K562 (cell line): ENCODE measurements at regions not wholly inside any gene's neighbourhood (a gene's known extent, or its start where the extent isn't known, plus 50 kb on each side); places are given as distances from the start of the nearest gene placed in this dataset.
"Not testable (repeated sequence)": the region's sequence is repeated elsewhere in the genome, so short reads cannot be mapped to it uniquely, and the experiment has no call there.

Source experiments
- ATAC-seq: fragments of 200-7000 bp; cut with Tn5 transposase; 3 replicates; pipeline ENCODE4 v1.9.1; 2020; ENCODE audit warnings: moderate library complexity
- BruUV-seq: library from RNA; stranded (reverse); fragments of 400-500 nt; replicated peaks from 2 replicates; lab custom pipeline; 2021; lab: Mats Ljungman, UMichigan
- CTCF ChIA-PET: fragments of 300-600 bp; formaldehyde crosslinking; extraction: SDS; loops from one replicate; lab custom pipeline; 2021; ENCODE audit warnings: low intra/inter-chr PET ratio; lab: Yijun Ruan, JAX
- POLR2A ChIA-PET: fragments of 300-600, 350-650 bp; sonication (Branson Sonifier 250); formaldehyde crosslinking; extraction: SDS; loops from one replicate; lab custom pipeline; 2021; ENCODE audit warnings: antibody characterized with exemption, inconsistent platforms; lab: Yijun Ruan, JAX
- DNase-seq, 4 experiments: peaks; one replicate each; pipeline versions ENCODE4 v3.0.0 to v3.0.0-alpha.2; 2011 to 2018; ENCODE audit warnings: low spot score in 3 of 4, mixed read lengths in 3 of 4; ENCODE audit errors: extremely low read depth in 1 of 4
- FAIRE-seq: peaks from 2 replicates; lab custom pipeline; 2011; peaks lifted over from hg19 to GRCh38; lab: Jason Lieb, UNC
- H2AFZ ChIP-seq: 2 replicates; pipeline ENCODE4 v1.6.0; 2011; ENCODE audit warnings: low read depth, low read length, control low read depth, inconsistent platforms
- H3K27ac ChIP-seq: fragments of 200-600 bp; 3 replicates; pipeline ENCODE4 v1.8.0; 2011; ENCODE audit warnings: low read depth, mild to moderate bottlenecking, control low read depth, inconsistent platforms, low read length, moderate library complexity, mixed read lengths; ENCODE audit errors: extremely low read depth
- H3K27me3 ChIP-seq, 2 experiments: fragments of 300-600 bp in 1 of 2; 2 replicates in 1 of 2; 3 replicates in 1 of 2; pipeline versions ENCODE4 v1.6.0 to v1.8.0; 2011; ENCODE audit warnings: inconsistent platforms in 2 of 2, low read length in 2 of 2, mild to moderate bottlenecking in 1 of 2, mixed read lengths in 1 of 2, moderate library complexity in 1 of 2; ENCODE audit not compliant: control insufficient read depth in 2 of 2, insufficient read depth in 2 of 2
- H3K36me3 ChIP-seq: fragments of 300-600 bp; 3 replicates; pipeline ENCODE4 v1.8.0; 2011; ENCODE audit warnings: mild to moderate bottlenecking, low read length, inconsistent platforms; ENCODE audit not compliant: control insufficient read depth, insufficient read depth
- H3K4me1 ChIP-seq, 2 experiments: fragments of 200-600 bp in 1 of 2; replicated peaks in 1 of 2; 2 replicates in 1 of 2; 3 replicates in 1 of 2; pipeline versions ENCODE4 v1.5.1 to v1.8.0; 2011; ENCODE audit warnings: inconsistent platforms in 2 of 2, low read length in 2 of 2, mild to moderate bottlenecking in 1 of 2, mixed read lengths in 1 of 2, moderate library complexity in 1 of 2; ENCODE audit not compliant: control insufficient read depth in 2 of 2, insufficient read depth in 2 of 2
- H3K4me2 ChIP-seq: 2 replicates; pipeline ENCODE4 v1.6.1; 2011; ENCODE audit warnings: low read length, control low read depth, inconsistent platforms, mixed read lengths; ENCODE audit not compliant: insufficient read depth
- H3K4me3 ChIP-seq: fragments of 200-600 bp; sonication (generic), shearing (Covaris generic); 2 replicates; pipeline ENCODE4 v1.5.1; 2016; ENCODE audit warnings: control low read depth, inconsistent platforms
- H3K79me2 ChIP-seq: fragments of 200-600 bp; 3 replicates; pipeline ENCODE4 v1.8.0; 2011; ENCODE audit warnings: low read length, inconsistent platforms; ENCODE audit not compliant: control insufficient read depth, insufficient read depth
- H3K9ac ChIP-seq, 2 experiments: 2 replicates each; pipeline versions ENCODE4 v1.6.0 to v1.6.1; 2011; ENCODE audit warnings: low read depth in 2 of 2, low read length in 2 of 2, control low read depth in 1 of 2, inconsistent platforms in 1 of 2, mild to moderate bottlenecking in 1 of 2, mixed read lengths in 1 of 2; ENCODE audit not compliant: insufficient read depth in 1 of 2
- H3K9me1 ChIP-seq: one replicate; pipeline ENCODE4 v1.6.0; 2011; ENCODE audit warnings: inconsistent platforms, mild to moderate bottlenecking, low read length, moderate library complexity; ENCODE audit not compliant: control insufficient read depth, insufficient read depth
- H3K9me3 ChIP-seq: replicated peaks from 2 replicates; pipeline ENCODE4 v1.5.1; 2011; ENCODE audit warnings: low read depth, low read length, inconsistent platforms; ENCODE audit not compliant: control insufficient read depth, insufficient read depth
- H4K20me1 ChIP-seq: replicated peaks from 2 replicates; pipeline ENCODE4 v1.6.1; 2011; ENCODE audit warnings: low read length, inconsistent platforms, mixed read lengths; ENCODE audit not compliant: control insufficient read depth, insufficient read depth
- CEBPG ChIP-seq, 3 experiments: fragments of 200-800 bp in 1 of 3; sonication (Bioruptor generic) in 1 of 3; sonication (generic) in 1 of 3; formaldehyde crosslinking in 1 of 3; IDR thresholded peaks in 2 of 3; conservative IDR thresholded peaks in 1 of 3; 2 replicates each; pipeline versions ENCODE4 v1.6.1 to v1.8.0; 2016 to 2022; ENCODE audit warnings: missing compliant biosample characterization in 2 of 3, missing genetic modification characterization in 2 of 3, mild to moderate bottlenecking in 1 of 3, missing genetic modification reagents in 1 of 3
- NFIC ChIP-seq: fragments of 450-650 bp; IDR thresholded peaks from 2 replicates; pipeline ENCODE4 v1.6.1; 2017; ENCODE audit warnings: mild to moderate bottlenecking, inconsistent platforms
- ZNF146 ChIP-seq: IDR thresholded peaks from one replicate; pipeline ENCODE4 v1.6.1; 2018; ENCODE audit warnings: missing compliant biosample characterization; ENCODE audit not compliant: unreplicated experiment
- ZNF217 ChIP-seq: sonication (generic); formaldehyde crosslinking; IDR thresholded peaks from 2 replicates; pipeline ENCODE4 v1.8.0; 2022; ENCODE audit warnings: mild to moderate bottlenecking, missing genetic modification reagents
- WGBS: fragments of 100-300 bp; shearing (Covaris generic); methylation state at CpG from one replicate; pipeline ENCODE4 v1.1.6; 2016; ENCODE audit warnings: low coverage, mixed read lengths; ENCODE audit not compliant: insufficient coverage; ENCODE audit errors: missing lambda C conversion rate; 5-methylcytosine and 5-hydroxymethylcytosine counted together
- in situ Hi-C: fragments of 300-500 bp; cut with MboI; formaldehyde crosslinking; loops from 4 replicates; pipeline ENCODE4 v1.15.0; 2018; ENCODE audit warnings: inconsistent platforms, mixed read lengths
- intact Hi-C: fragments of 100-400 bp; cut with micrococcal nuclease; formaldehyde crosslinking; loops from 2 replicates; pipeline ENCODE4 v1.14.2; 2022

GRCh38 chrX:9377216-9377615, 87.6 kb upstream of the TBL1X start:
- intact Hi-C loops, CTCF ChIA-PET, POLR2A ChIA-PET, H3K9me3 ChIP-seq, H3K79me2 ChIP-seq, H3K27ac ChIP-seq, ATAC-seq, DNase-seq, H3K9me1 ChIP-seq, H3K4me1 ChIP-seq, H3K4me2 ChIP-seq, H3K9ac ChIP-seq, in situ Hi-C loops, FAIRE-seq, H3K4me3 ChIP-seq, H4K20me1 ChIP-seq, H2AFZ ChIP-seq, BruUV-seq, H3K36me3 ChIP-seq: not testable (repeated sequence)
- TF ChIP-seq ZNF146 (CRISPR knock-in tag) = peak; percentile 92
- peaks cover 0 to 17% of the 10 kb centered on the region in 2 experiments; a peak in 2 of 5 replicates for H3K27me3 ChIP-seq
- WGBS = 7% methylated on average over 3 of the region's 3 CpGs

- FAIRE-seq (no peak), ATAC-seq (no peak), DNase-seq (no peak)
- no peak for TF ChIP-seq CEBPG (CRISPR knock-in tag; IDR thresholded peaks at IDR 0.05)
- peak in 1 of 2 experiments; percentile 51; a peak in 3 of 4 replicates for TF ChIP-seq CEBPG (tag; conservative IDR thresholded peaks at IDR 0.05 in 1 of 2, IDR thresholded peaks at IDR 0.05 in 1 of 2)
- peak; percentile 67 for TF ChIP-seq NFIC
- no peak for TF ChIP-seq ZNF217
- H3K4me3 ChIP-seq = no peak overlapping the region
- 15% methylated on average over 7 of the region's 7 CpGs for WGBS
- H4K20me1 ChIP-seq = no peaks in the 10 kb centered on the region
- H3K4me2 ChIP-seq = no peak overlapping the region
- no peak overlapping the region for H3K27ac ChIP-seq
- no TSS peak for BruUV-seq
- no peaks in the 10 kb centered on the region for H3K9me3 ChIP-seq
- POLR2A ChIA-PET = interaction anchor here (1.2 kb wide), 1 partner anchor 26 kb away, joined by 4 read pairs; no protein-coding TSS in a partner anchor
- CTCF ChIA-PET = no interaction called here
- no peaks in the 10 kb centered on the region for H3K36me3 ChIP-seq
- H3K9me1 ChIP-seq = no peaks in the 10 kb centered on the region
- in situ Hi-C loops = no loop called here
- H3K9ac ChIP-seq = no peak overlapping the region
- H3K4me1 ChIP-seq = no peaks in the 10 kb centered on the region; a peak in 1 of 5 replicates
- H3K79me2 ChIP-seq = no peaks in the 10 kb centered on the region
- no peak overlapping the region for H2AFZ ChIP-seq
- H3K27me3 ChIP-seq = peaks cover 0 to 15% of the 10 kb centered on the region in 2 experiments; a peak in 3 of 5 replicates
- intact Hi-C loops = no loop called here
Observed at GRCh38 chrX:9378980-9379696, 85.7 kb upstream of the TBL1X start.
